Prostate gland (tissue), 2 donors: ENCODE measurements at regions not wholly inside any gene's neighbourhood (a gene's known extent, or its start where the extent isn't known, plus 50 kb on each side); places are given as distances from the start of the nearest gene placed in this dataset.

Source experiments
- DNase-seq: peaks from one replicate; pipeline ENCODE4 v3.0.0-alpha.2; 2019; ENCODE audit warnings: low spot score
- H3K27ac ChIP-seq, 2 donors: fragments of 200-600 bp; sonication (generic); 2 replicates each; pipeline ENCODE4 v1.5.1; 2017 to 2019
- H3K27me3 ChIP-seq: fragments of 200-600 bp; sonication (generic); replicated peaks from 2 replicates; pipeline ENCODE4 v1.5.1; 2019; ENCODE audit not compliant: insufficient read depth
- H3K36me3 ChIP-seq, 2 donors: fragments of 200-600 bp; sonication (generic); 1 replicate in 1 of 2; 2 replicates in 1 of 2; pipeline versions ENCODE4 v1.5.1 to v1.8.1; 2017 to 2019
- H3K4me1 ChIP-seq: fragments of 200-600 bp; sonication (generic); replicated peaks from 2 replicates; pipeline ENCODE4 v1.5.1; 2019
- H3K4me3 ChIP-seq, 2 donors: fragments of 200-600 bp; sonication (generic); 2 replicates each; pipeline ENCODE4 v1.5.1; 2017 to 2019
- H3K9me3 ChIP-seq: fragments of 200-600 bp; sonication (generic); 2 replicates; pipeline ENCODE4 v1.5.1; 2017
- CTCF ChIP-seq, 4 experiments: fragments of 200-600 bp in 2 of 4; fragments of 450-650 bp in 2 of 4; sonication (generic) in 2 of 4; IDR thresholded peaks; 1 replicate in 3 of 4; 2 replicates in 1 of 4; pipeline ENCODE4 v1.5.1; 2016 to 2019; ENCODE audit warnings: antibody characterized with exemption in 4 of 4, mild to moderate bottlenecking in 2 of 4, moderate library complexity in 2 of 4
- POLR2A ChIP-seq: fragments of 450-650 bp; IDR thresholded peaks from one replicate; pipeline ENCODE4 v1.6.1; 2016; ENCODE audit warnings: antibody characterized with exemption, mild to moderate bottlenecking
- POLR2AphosphoS5 ChIP-seq: sonication (generic); formaldehyde crosslinking; IDR thresholded peaks from one replicate; pipeline ENCODE4 v1.6.1; 2017; ENCODE audit warnings: antibody characterized with exemption
- WGBS: methylation state at CpG from one replicate; pipeline ENCODE4 v1.1.5; 2018; 5-methylcytosine and 5-hydroxymethylcytosine counted together
- intact Hi-C: fragments of 100-400 bp; cut with DNase I; formaldehyde crosslinking; loops from one replicate; pipeline ENCODE4 v1.14.2; 2022

- no peak for TF ChIP-seq POLR2A
- no peak for TF ChIP-seq CTCF (IDR thresholded peaks at IDR 0.05)
- TF ChIP-seq POLR2AphosphoS5 = no peak
- no peaks in the 10 kb centered on the region for H3K4me1 ChIP-seq
- no peaks in the 10 kb centered on the region for H3K27me3 ChIP-seq
- intact Hi-C loops = no loop called here
- no peak for DNase-seq
- no peak overlapping the region for H3K27ac ChIP-seq
- WGBS = 49% methylated on average over 5 of the region's 5 CpGs
- no peaks in the 10 kb centered on the region for H3K9me3 ChIP-seq
- no peak overlapping the region for H3K4me3 ChIP-seq
- H3K36me3 ChIP-seq = no peaks in the 10 kb centered on the region
Observed at GRCh38 chr5:113788141-113788655, 274.7 kb downstream of the YTHDC2 start.

- Histone ChIP-seq H3K27ac (no peak overlapping the region), H3K27me3 (no peaks in the 10 kb centered on the region), H3K36me3 (no peaks in the 10 kb centered on the region), H3K9me3 (no peaks in the 10 kb centered on the region), H3K4me1 (no peaks in the 10 kb centered on the region), H3K4me3 (no peak overlapping the region)
- no peak for DNase-seq
- no peak for TF ChIP-seq CTCF (IDR thresholded peaks at IDR 0.05)
- no peak for TF ChIP-seq POLR2A
- no peak for TF ChIP-seq POLR2AphosphoS5
- intact Hi-C loops = no loop called here
- 89% methylated on average over 3 of the region's 3 CpGs for WGBS
Observed at GRCh38 chr5:113789769-113790168, 276.3 kb downstream of the YTHDC2 start.

DNA sequence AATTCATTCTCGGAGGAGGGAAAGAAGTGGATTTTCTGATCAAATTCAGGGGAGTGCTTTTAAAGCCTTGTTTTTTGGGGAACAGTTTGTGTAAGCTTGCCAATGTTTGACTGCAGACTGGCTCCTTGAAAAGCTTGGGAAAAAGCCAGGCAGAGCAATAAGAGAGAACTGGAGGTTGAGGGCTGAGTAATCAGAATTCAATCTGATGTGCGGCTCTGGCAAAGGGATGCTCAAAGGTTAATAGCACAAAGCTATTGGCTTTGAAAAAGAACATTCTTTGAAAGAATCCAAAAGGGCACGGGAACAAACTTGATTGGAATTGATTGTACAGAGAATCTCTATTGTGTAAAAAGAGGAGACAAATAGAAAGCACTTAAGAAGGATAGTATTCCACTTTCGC lies 279.3 kb downstream of the YTHDC2 start:
- no peak overlapping the region for H3K27ac ChIP-seq
- no peaks in the 10 kb centered on the region for H3K27me3 ChIP-seq
- DNase-seq = no peak
- no peak overlapping the region for H3K4me3 ChIP-seq
- TF ChIP-seq POLR2AphosphoS5 = no peak
- no peak for TF ChIP-seq POLR2A
- TF ChIP-seq CTCF (IDR thresholded peaks at IDR 0.05) = no peak
- WGBS = 70% methylated on average over 4 of the region's 4 CpGs
- H3K4me1 ChIP-seq = no peaks in the 10 kb centered on the region
- H3K9me3 ChIP-seq = no peaks in the 10 kb centered on the region
- intact Hi-C loops = no loop called here
- no peaks in the 10 kb centered on the region for H3K36me3 ChIP-seq

DNA sequence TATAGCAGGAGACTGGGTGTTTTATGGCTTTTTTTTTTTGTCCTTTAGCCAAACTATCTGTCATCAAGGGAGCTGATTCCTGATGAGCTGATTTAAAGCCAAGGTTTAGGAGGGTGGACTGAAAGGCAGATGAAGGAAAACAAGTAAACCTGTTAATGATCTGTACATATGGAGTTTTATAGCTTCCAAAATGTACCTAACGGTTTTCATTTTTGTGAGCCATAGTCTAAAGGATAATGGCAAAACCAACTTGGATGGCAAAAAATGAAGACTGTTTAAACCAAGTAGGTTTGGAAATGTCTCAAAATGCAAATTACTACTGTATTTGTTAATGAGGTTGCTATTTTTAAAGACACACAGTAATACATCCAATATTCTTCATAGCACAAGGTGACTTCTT lies 281.5 kb downstream of the YTHDC2 start:
- Histone ChIP-seq H3K27me3 (no peaks in the 10 kb centered on the region), H3K4me3 (no peak overlapping the region), H3K36me3 (no peaks in the 10 kb centered on the region), H3K9me3 (no peaks in the 10 kb centered on the region), H3K4me1 (no peaks in the 10 kb centered on the region), H3K27ac (no peak overlapping the region)
- intact Hi-C loops = no loop called here
- 61% methylated on average over 1 of the region's 1 CpG for WGBS
- no peak for DNase-seq
- no peak for TF ChIP-seq POLR2AphosphoS5
- no peak for TF ChIP-seq POLR2A
- no peak for TF ChIP-seq CTCF (IDR thresholded peaks at IDR 0.05)

- no peaks in the 10 kb centered on the region for H3K27me3 ChIP-seq
- intact Hi-C loops = loop anchor here (10.0 kb wide), 1 partner anchor 504 kb away; no protein-coding TSS in a partner anchor
- 74% methylated on average over 3 of the region's 3 CpGs for WGBS
Observed at GRCh38 chr5:113800686-113801085, 287.2 kb downstream of the YTHDC2 start.

More at GRCh38 chr5:113800686-113801085, 287.2 kb downstream of the YTHDC2 start:
- Histone ChIP-seq H3K36me3 (no peaks in the 10 kb centered on the region), H3K4me1 (no peaks in the 10 kb centered on the region), H3K27ac (no peak overlapping the region), H3K4me3 (no peak overlapping the region), H3K9me3 (no peaks in the 10 kb centered on the region)
- TF ChIP-seq POLR2A (no peak), POLR2AphosphoS5 (no peak), CTCF (IDR thresholded peaks at IDR 0.05) (no peak)
- no peak for DNase-seq
